HFFc6 (cell line): ENCODE measurements at regions not wholly inside any gene's neighbourhood (a gene's known extent, or its start where the extent isn't known, plus 50 kb on each side); places are given as distances from the start of the nearest gene placed in this dataset.
"Not testable (repeated sequence)": the region's sequence is repeated elsewhere in the genome, so short reads cannot be mapped to it uniquely, and the experiment has no call there.

Experiments
- DNase-seq: peaks from one replicate; pipeline ENCODE4 v3.0.0-alpha.2; 2018
- H3K27ac Mint-ChIP-seq: 2 replicates; pipeline ENCODE4 v1.8.0; 2020; ENCODE audit warnings: mild to moderate bottlenecking, mixed read lengths
- H3K27me3 Mint-ChIP-seq: 2 replicates; pipeline ENCODE4 v1.8.0; 2021; ENCODE audit warnings: mild to moderate bottlenecking, moderate library complexity, mixed read lengths; ENCODE audit not compliant: insufficient read depth
- H3K36me3 Mint-ChIP-seq: 2 replicates; pipeline ENCODE4 v1.8.0; 2021; ENCODE audit warnings: low read depth, mixed read lengths
- H3K4me1 Mint-ChIP-seq: 2 replicates; pipeline ENCODE4 v1.8.0; 2020; ENCODE audit warnings: low read depth, mixed read lengths
- H3K4me3 Mint-ChIP-seq: 2 replicates; pipeline ENCODE4 v1.8.0; 2020; ENCODE audit warnings: mild to moderate bottlenecking, moderate library complexity, mixed read lengths
- H3K9me3 Mint-ChIP-seq: 2 replicates; pipeline ENCODE4 v1.8.0; 2020; ENCODE audit warnings: mild to moderate bottlenecking, mixed read lengths
- CTCF ChIP-seq: fragments of 200-600 bp; sonication (generic); IDR thresholded peaks from 2 replicates; pipeline ENCODE4 v1.5.0; 2021; ENCODE audit warnings: antibody characterized with exemption, mild to moderate bottlenecking

DNA sequence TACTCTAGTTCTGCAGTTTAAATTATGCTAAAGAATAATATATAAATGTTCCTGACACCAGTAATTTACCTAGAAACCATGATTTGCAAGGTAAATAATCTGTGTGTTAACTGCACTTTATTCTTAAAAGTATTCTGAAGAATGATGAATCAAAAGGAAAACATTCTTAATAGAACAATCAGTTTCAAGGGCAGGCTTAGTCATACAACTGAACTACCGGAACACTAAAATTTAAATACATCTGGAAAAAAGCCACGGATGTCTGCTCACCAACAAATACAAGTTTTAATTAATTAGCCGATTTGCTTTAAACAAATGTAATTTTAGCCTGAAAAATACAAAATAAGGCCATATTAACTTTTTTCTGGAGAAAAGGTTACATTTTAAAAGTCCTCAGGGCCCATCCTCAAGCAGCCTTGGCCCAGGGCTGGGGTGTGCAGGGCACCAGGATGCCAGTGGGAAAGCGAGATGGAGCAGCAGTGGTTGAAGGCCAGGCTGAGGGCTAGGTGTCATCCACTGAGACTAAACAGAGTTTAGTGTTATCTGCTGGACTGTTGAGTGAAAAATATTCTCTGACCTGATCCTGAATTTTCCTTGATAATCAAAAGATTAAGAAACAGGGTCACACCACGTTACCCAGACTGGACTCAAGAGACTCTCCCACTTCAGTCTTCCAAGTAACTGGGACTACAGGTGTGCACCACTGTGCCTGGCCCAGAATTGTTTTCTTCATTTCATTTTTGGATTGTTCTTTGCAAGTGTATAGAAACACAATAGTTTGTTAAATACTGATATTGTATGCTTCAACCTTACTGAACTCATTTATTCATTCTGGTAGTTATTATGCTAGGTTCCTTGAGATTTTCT is 88.2 kb upstream of the DST start:
- peak; percentile 82 for DNase-seq
- no peaks in the 10 kb centered on the region for H3K9me3 Mint-ChIP-seq
- peaks cover 98% of the 10 kb centered on the region for H3K4me1 Mint-ChIP-seq
- H3K27me3 Mint-ChIP-seq = peaks cover 3% of the 10 kb centered on the region; the same call in 1 of the 2 replicates
- H3K36me3 Mint-ChIP-seq = peaks cover 60% of the 10 kb centered on the region
- TF ChIP-seq CTCF = no peak
- H3K4me3 Mint-ChIP-seq = peak overlapping the region; percentile 73
- H3K27ac Mint-ChIP-seq = peak overlapping the region; percentile 93

GRCh38 chr6:56729719-56730118 is 87.0 kb upstream of the DST start:
- peaks cover 100% of the 10 kb centered on the region for H3K4me1 Mint-ChIP-seq
- peak overlapping the region; percentile 73 for H3K4me3 Mint-ChIP-seq
- H3K27ac Mint-ChIP-seq = peak overlapping the region; percentile 93
- peak; percentile 91 for DNase-seq
- no peak for TF ChIP-seq CTCF
- H3K36me3 Mint-ChIP-seq = peaks cover 57% of the 10 kb centered on the region
- peaks cover 3% of the 10 kb centered on the region; the same call in 1 of the 2 replicates for H3K27me3 Mint-ChIP-seq
- no peaks in the 10 kb centered on the region for H3K9me3 Mint-ChIP-seq

GRCh38 chr6:56729166-56729565 is 86.5 kb upstream of the DST start:
- Mint-ChIP-seq H3K36me3 (peaks cover 54% of the 10 kb centered on the region), H3K27ac (peak overlapping the region; percentile 93), H3K4me1 (peaks cover 100% of the 10 kb centered on the region), H3K4me3 (peak overlapping the region; percentile 73)
- DNase-seq, H3K27me3 Mint-ChIP-seq, H3K9me3 Mint-ChIP-seq: not testable (repeated sequence)

GRCh38 chr6:56727097-56727850 is 84.6 kb upstream of the DST start:
- peaks cover 98% of the 10 kb centered on the region for H3K4me1 Mint-ChIP-seq
- H3K4me3 Mint-ChIP-seq = peak overlapping the region; percentile 73
- no peaks in the 10 kb centered on the region for H3K9me3 Mint-ChIP-seq
- H3K27me3 Mint-ChIP-seq = peaks cover 7% of the 10 kb centered on the region
- DNase-seq = peak; percentile 36
- TF ChIP-seq CTCF = no peak
- peaks cover 35% of the 10 kb centered on the region for H3K36me3 Mint-ChIP-seq
- H3K27ac Mint-ChIP-seq = peak overlapping the region; percentile 93

DNA sequence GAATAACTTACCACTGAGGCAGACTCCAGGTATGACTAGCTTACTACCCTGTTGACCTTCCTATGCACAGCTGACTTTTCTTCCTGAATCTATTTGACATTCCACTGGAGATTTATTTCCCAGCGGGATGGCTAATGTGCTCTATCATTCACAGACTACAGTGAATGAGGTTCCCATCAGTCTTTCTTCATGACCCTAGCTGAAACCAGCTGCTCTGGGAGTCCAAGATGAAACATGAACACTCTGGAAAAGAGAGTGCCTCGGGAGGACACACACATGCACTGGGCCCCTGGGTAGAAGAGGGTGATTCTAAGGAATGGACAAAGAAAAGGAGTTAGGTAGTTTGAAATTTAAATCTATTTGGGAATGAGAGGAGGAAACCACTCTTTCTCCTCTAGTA is 82.6 kb upstream of the DST start:
- DNase-seq = no peak
- no peaks in the 10 kb centered on the region for H3K9me3 Mint-ChIP-seq

More for the DNA sequence above, 82.6 kb upstream of the DST start:
- Mint-ChIP-seq H3K27ac (peak overlapping the region; percentile 83), H3K36me3 (peaks cover 35% of the 10 kb centered on the region), H3K4me3 (no peak overlapping the region), H3K27me3 (peaks cover 7% of the 10 kb centered on the region), H3K4me1 (peaks cover 89% of the 10 kb centered on the region)
- TF ChIP-seq CTCF = no peak
